ENCODE measurements at regions not wholly inside any gene's neighbourhood (a gene's known extent, or its start where the extent isn't known, plus 50 kb on each side); places are given as distances from the start of the nearest gene placed in this dataset.

GRCh38 chr2:18721038-18721922, 131.9 kb upstream of the NT5C1B start:
- no peaks in the 10 kb centered on the region for H3K79me2 ChIP-seq
- no peaks in the 10 kb centered on the region for H3K27me3 ChIP-seq (ENCODE audit: control insufficient read depth, insufficient read depth, low read length)
- H3K9ac ChIP-seq, result no peak overlapping the region
- no peak overlapping the region for H3K27ac ChIP-seq
- H2AFZ ChIP-seq, result no peak overlapping the region
- no peaks in the 10 kb centered on the region for H3K36me3 ChIP-seq (ENCODE audit: control insufficient read depth, insufficient read depth, low read length)
- H3K4me1 ChIP-seq, result no peaks in the 10 kb centered on the region
- H3K4me2 ChIP-seq (ENCODE audit: low read length), result no peak overlapping the region
- no peaks in the 10 kb centered on the region for H3K9me3 ChIP-seq (ENCODE audit: control insufficient read depth, low read length)
- H3K4me3 ChIP-seq (ENCODE audit: low read depth, low read length), result no peak overlapping the region
- TF ChIP-seq CTCF (IDR thresholded peaks at IDR 0.05), result no peak

- no peak for TF ChIP-seq CTCF (IDR thresholded peaks at IDR 0.05)
- no peak overlapping the region for H3K27ac ChIP-seq
Observed at GRCh38 chr2:18719978-18720775, 130.8 kb upstream of the NT5C1B start.

GRCh38 chr2:18708203-18708715, 118.9 kb upstream of the NT5C1B start:
- no peaks in the 10 kb centered on the region for H3K36me3 ChIP-seq (ENCODE audit: control insufficient read depth, insufficient read depth, low read length)
- H3K4me2 ChIP-seq (ENCODE audit: low read length), result no peak overlapping the region
- no peaks in the 10 kb centered on the region for H3K4me1 ChIP-seq
- H3K4me3 ChIP-seq (ENCODE audit: low read depth, low read length), result no peak overlapping the region
- H3K9me3 ChIP-seq (ENCODE audit: control insufficient read depth, low read length), result no peaks in the 10 kb centered on the region
- no peak for TF ChIP-seq CTCF (IDR thresholded peaks at IDR 0.05)
- no peaks in the 10 kb centered on the region for H3K79me2 ChIP-seq
- H3K27ac ChIP-seq, result no peak overlapping the region
- no peaks in the 10 kb centered on the region for H3K27me3 ChIP-seq (ENCODE audit: control insufficient read depth, insufficient read depth, low read length)
- no peak overlapping the region for H2AFZ ChIP-seq
- H3K9ac ChIP-seq, result no peak overlapping the region

More at GRCh38 chr2:18719978-18720775, 130.8 kb upstream of the NT5C1B start:
- Histone ChIP-seq H3K27me3 (ENCODE audit: control insufficient read depth, insufficient read depth, low read length) (no peaks in the 10 kb centered on the region), H3K4me3 (ENCODE audit: low read depth, low read length) (no peak overlapping the region), H3K9ac (no peak overlapping the region), H3K79me2 (no peaks in the 10 kb centered on the region), H3K4me2 (ENCODE audit: low read length) (no peak overlapping the region), H3K36me3 (ENCODE audit: control insufficient read depth, insufficient read depth, low read length) (no peaks in the 10 kb centered on the region), H3K4me1 (no peaks in the 10 kb centered on the region), H2AFZ (no peak overlapping the region), H3K9me3 (ENCODE audit: control insufficient read depth, low read length) (no peaks in the 10 kb centered on the region)

GRCh38 chr2:18706001-18706400, 116.6 kb upstream of the NT5C1B start:
- no peaks in the 10 kb centered on the region for H3K27me3 ChIP-seq (ENCODE audit: control insufficient read depth, insufficient read depth, low read length)
- no peak overlapping the region for H3K27ac ChIP-seq
- no peak overlapping the region for H3K4me3 ChIP-seq (ENCODE audit: low read depth, low read length)
- no peaks in the 10 kb centered on the region for H3K9me3 ChIP-seq (ENCODE audit: control insufficient read depth, low read length)
- H3K4me1 ChIP-seq, result no peaks in the 10 kb centered on the region
- no peak overlapping the region for H3K9ac ChIP-seq
- no peak overlapping the region for H2AFZ ChIP-seq
- no peak overlapping the region for H3K4me2 ChIP-seq (ENCODE audit: low read length)
- H3K79me2 ChIP-seq, result no peaks in the 10 kb centered on the region
- TF ChIP-seq CTCF (IDR thresholded peaks at IDR 0.05), result no peak
- no peaks in the 10 kb centered on the region for H3K36me3 ChIP-seq (ENCODE audit: control insufficient read depth, insufficient read depth, low read length)

All from parathyroid adenoma (tissue), 2 donors.